HepG2 (cell line): ENCODE measurements at regions not wholly inside any gene's neighbourhood (a gene's known extent, or its start where the extent isn't known, plus 50 kb on each side); places are given as distances from the start of the nearest gene placed in this dataset.

ENCODE experiments used
- ATAC-seq: fragments of 200-7000 bp; cut with Tn5 transposase; 3 replicates; pipeline ENCODE4 v1.9.1; 2020; ENCODE audit warnings: mild to moderate bottlenecking, moderate library complexity
- BruUV-seq: library from RNA; stranded (reverse); fragments of 400-500 nt; replicated peaks from 2 replicates; lab custom pipeline; 2021; lab: Mats Ljungman, UMichigan
- CTCF ChIA-PET: fragments of 300-600 bp; formaldehyde crosslinking; extraction: SDS; loops from one replicate; lab custom pipeline; 2021; ENCODE audit warnings: low total read pairs, inconsistent platforms, low intra/inter-chr PET ratio; lab: Yijun Ruan, JAX
- POLR2A ChIA-PET: fragments of 350-600 bp; sonication (Branson Sonifier 250); formaldehyde crosslinking; loops from one replicate; lab custom pipeline; 2020; ENCODE audit warnings: antibody characterized with exemption, inconsistent platforms; lab: Yijun Ruan, JAX
- DNase-seq: peaks from one replicate; pipeline ENCODE4 v3.0.0-alpha.2; 2015; ENCODE audit warnings: low spot score
- FAIRE-seq: peaks from 3 replicates; lab custom pipeline; 2011; peaks lifted over from hg19 to GRCh38; lab: Jason Lieb, UNC
- H2AFZ ChIP-seq: one replicate; pipeline ENCODE4 v1.6.1; 2011; ENCODE audit warnings: low read length, inconsistent platforms
- H3K27ac ChIP-seq: fragments of 300-600 bp; 3 replicates; pipeline ENCODE4 v1.8.0; 2011; ENCODE audit warnings: mixed run types, mild to moderate bottlenecking, mixed read lengths, low read length, inconsistent platforms; ENCODE audit not compliant: insufficient read depth; ENCODE audit errors: extremely low read length
- H3K27me3 ChIP-seq, 2 experiments: fragments of 200-600 bp in 1 of 2; 2 replicates in 1 of 2; 3 replicates in 1 of 2; pipeline versions ENCODE4 v1.6.0 to v1.8.0; 2011; ENCODE audit warnings: low read length in 2 of 2, mild to moderate bottlenecking in 2 of 2, moderate library complexity in 2 of 2, inconsistent platforms in 1 of 2; ENCODE audit not compliant: insufficient read depth in 2 of 2, control insufficient read depth in 1 of 2
- H3K36me3 ChIP-seq, 2 experiments: fragments of 200-600 bp in 1 of 2; replicated peaks in 1 of 2; 2 replicates in 1 of 2; 3 replicates in 1 of 2; pipeline versions ENCODE4 v1.5.1 to v1.8.0; 2011; ENCODE audit warnings: low read length in 2 of 2, inconsistent platforms in 1 of 2; ENCODE audit not compliant: insufficient read depth in 2 of 2, control insufficient read depth in 1 of 2
- H3K4me1 ChIP-seq: 2 replicates; pipeline ENCODE4 v1.5.1; 2012; ENCODE audit warnings: low read length, inconsistent platforms; ENCODE audit not compliant: insufficient read depth
- H3K4me2 ChIP-seq: 2 replicates; pipeline ENCODE4 v1.6.0; 2011; ENCODE audit warnings: low read depth, low read length, inconsistent platforms
- H3K4me3 ChIP-seq, 3 experiments: fragments of 200-600 bp in 1 of 3; sonication (generic), shearing (Covaris generic) in 1 of 3; replicated peaks in 1 of 3; 2 replicates each; pipeline ENCODE4 v1.5.1; 2011 to 2016; ENCODE audit warnings: low read length in 3 of 3, inconsistent platforms in 2 of 3, low read depth in 2 of 3, mild to moderate bottlenecking in 2 of 3, control low read depth in 1 of 3, mixed read lengths in 1 of 3; ENCODE audit not compliant: insufficient read depth in 1 of 3
- H3K79me2 ChIP-seq: one replicate; pipeline ENCODE4 v1.6.1; 2011; ENCODE audit warnings: low read length, inconsistent platforms; ENCODE audit not compliant: insufficient read depth
- H3K9ac ChIP-seq: 2 replicates; pipeline ENCODE4 v1.6.0; 2011; ENCODE audit warnings: mild to moderate bottlenecking, low read depth, low read length, inconsistent platforms; ENCODE audit not compliant: insufficient read depth
- H3K9me3 ChIP-seq: 2 replicates; pipeline ENCODE4 v1.5.1; 2012; ENCODE audit warnings: mild to moderate bottlenecking, low read length
- H4K20me1 ChIP-seq: 2 replicates; pipeline ENCODE4 v1.6.0; 2011; ENCODE audit warnings: inconsistent platforms, mild to moderate bottlenecking, low read length, moderate library complexity; ENCODE audit not compliant: insufficient read depth
- BORCS8-MEF2B ChIP-seq: sonication (generic); formaldehyde crosslinking; IDR thresholded peaks from 2 replicates; pipeline ENCODE4 v1.8.0; 2022; ENCODE audit warnings: mild to moderate bottlenecking, missing genetic modification reagents
- CBX5 ChIP-seq: sonication (generic); formaldehyde crosslinking; IDR thresholded peaks from 2 replicates; pipeline ENCODE4 v1.4.0; 2020; ENCODE audit warnings: missing genetic modification reagents, borderline replicate concordance
- ELF3 ChIP-seq: IDR thresholded peaks from 2 replicates; pipeline ENCODE4 v1.6.1; 2016; ENCODE audit warnings: missing genetic modification reagents, missing compliant biosample characterization
- HMGA1 ChIP-seq: sonication (generic); formaldehyde crosslinking; conservative IDR thresholded peaks from 2 replicates; pipeline ENCODE4 v1.4.0; 2020; ENCODE audit warnings: missing genetic modification reagents
- MIER2 ChIP-seq: IDR thresholded peaks from 2 replicates; pipeline ENCODE4 v1.6.1; 2016; ENCODE audit warnings: missing biosample characterization, missing genetic modification reagents
- NAIF1 ChIP-seq: sonication (generic); formaldehyde crosslinking; IDR thresholded peaks from 2 replicates; pipeline ENCODE4 v1.5.0; 2020; ENCODE audit warnings: mild to moderate bottlenecking, missing genetic modification reagents, borderline replicate concordance
- SATB2 ChIP-seq: sonication (generic); formaldehyde crosslinking; IDR thresholded peaks from 2 replicates; pipeline ENCODE4 v1.5.0; 2020; ENCODE audit warnings: missing genetic modification reagents
- SETDB1 ChIP-seq: sonication (generic); formaldehyde crosslinking; IDR thresholded peaks from 2 replicates; pipeline ENCODE4 v1.5.1; 2020; ENCODE audit warnings: missing genetic modification reagents, mild to moderate bottlenecking, borderline replicate concordance
- ZFY ChIP-seq: sonication (generic); formaldehyde crosslinking; IDR thresholded peaks from 2 replicates; pipeline ENCODE4 v1.4.0; 2020; ENCODE audit warnings: missing genetic modification reagents
- ZSCAN12 ChIP-seq: sonication (generic); formaldehyde crosslinking; IDR thresholded peaks from 2 replicates; pipeline ENCODE4 v1.9.0; 2021; ENCODE audit warnings: mild to moderate bottlenecking, missing genetic modification reagents
- ZSCAN22 ChIP-seq: sonication (generic); formaldehyde crosslinking; IDR thresholded peaks from 2 replicates; pipeline ENCODE4 v1.4.0; 2020; ENCODE audit warnings: mild to moderate bottlenecking, missing genetic modification reagents
- WGBS: methylation state at CpG from one replicate; pipeline ENCODE4 v1.1.6; 2017; ENCODE audit warnings: low lambda C conversion rate; 5-methylcytosine and 5-hydroxymethylcytosine counted together
- in situ Hi-C: cut with HindIII; loops from 2 replicates; pipeline ENCODE4 v1.10.0; 2017; ENCODE audit warnings: low pct_unique_long_range_greater_than_20kb; ENCODE audit not compliant: extremely low pct_ligation_motif_present
- intact Hi-C: fragments of 100-400 bp; cut with micrococcal nuclease; formaldehyde crosslinking; loops from one replicate; pipeline ENCODE4 v1.10.0; 2022; ENCODE audit not compliant: unreplicated experiment
- TF ChIP-seq, protein P1 (sequence below): sonication (generic); formaldehyde crosslinking; IDR thresholded peaks from 2 replicates; pipeline ENCODE4 v1.4.0; 2020; ENCODE audit warnings: missing genetic modification reagents, mild to moderate bottlenecking, borderline replicate concordance
- TF ChIP-seq, protein P2 (sequence below): sonication (generic); formaldehyde crosslinking; IDR thresholded peaks from 2 replicates; pipeline ENCODE4 v1.4.0; 2020; ENCODE audit warnings: missing genetic modification reagents, mild to moderate bottlenecking, borderline replicate concordance
- TF ChIP-seq, protein P3 (sequence below): sonication (generic); formaldehyde crosslinking; conservative IDR thresholded peaks from 2 replicates; pipeline ENCODE4 v1.8.1; 2023; ENCODE audit warnings: missing genetic modification reagents
- TF ChIP-seq, protein P4 (sequence below), 2 experiments: IDR thresholded peaks; 2 replicates each; pipeline ENCODE4 v1.6.1; 2011 to 2012; ENCODE audit warnings: low read length in 2 of 2, borderline replicate concordance in 1 of 2, low read depth in 1 of 2, mild to moderate bottlenecking in 1 of 2, moderate library complexity in 1 of 2

DNA sequence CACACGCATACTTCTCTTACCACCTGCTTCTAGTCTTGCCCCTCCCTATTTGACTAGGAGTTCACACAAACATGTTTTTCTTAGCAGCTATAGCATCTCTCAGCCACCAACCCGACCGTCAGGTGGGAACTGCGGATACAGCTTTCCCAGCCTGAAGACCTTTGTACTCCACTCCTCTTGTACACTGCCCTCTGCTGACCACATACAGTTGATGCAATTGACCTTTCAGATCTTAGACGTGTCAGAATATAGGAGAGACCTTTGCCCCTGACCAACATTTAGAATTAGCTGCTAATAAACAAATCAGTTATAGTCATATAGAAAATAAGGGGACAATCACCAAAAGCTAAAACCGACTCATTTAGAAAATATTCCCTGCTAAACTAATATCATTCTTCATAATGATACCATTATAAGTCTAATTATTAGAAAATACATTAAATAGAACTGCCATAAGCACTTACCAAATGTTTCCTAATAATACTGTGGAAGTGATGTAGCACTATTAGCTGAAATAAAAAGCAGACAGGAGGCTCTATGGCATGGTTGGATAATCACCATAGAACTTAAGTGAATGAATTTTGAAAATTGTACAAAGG lies 208.4 kb downstream of the RAD51AP2 start:
- Histone ChIP-seq H3K9ac (no peak overlapping the region), H3K4me2 (no peak overlapping the region), H3K27me3 (no peaks in the 10 kb centered on the region; a peak in 1 of 5 replicates), H3K27ac (no peak overlapping the region), H3K79me2 (no peaks in the 10 kb centered on the region), H3K4me1 (peaks cover 20% of the 10 kb centered on the region), H4K20me1 (no peaks in the 10 kb centered on the region), H3K4me3 (no peak overlapping the region), H3K36me3 (no peaks in the 10 kb centered on the region), H3K9me3 (no peaks in the 10 kb centered on the region), H2AFZ (no peak overlapping the region)
- no TSS peak for BruUV-seq
- in situ Hi-C loops, result loop anchor here (5.0 to 25.0 kb wide), 2 partner anchors 352 to 538 kb away; no protein-coding TSS in a partner anchor
- DNase-seq (peak; percentile 86), FAIRE-seq (peak; percentile 79), ATAC-seq (peak; percentile 99)
- POLR2A ChIA-PET, result no interaction called here
- CTCF ChIA-PET, result interaction anchor here (1.0 to 2.3 kb wide), 2 partner anchors 534 to 537 kb away, joined by 3 to 18 read pairs; no protein-coding TSS in a partner anchor
- intact Hi-C loops, result loop anchor here (1.0 to 5.0 kb wide), 5 partner anchors 138 to 537 kb away; no protein-coding TSS in a partner anchor
- 3% methylated on average over 6 of the region's 6 CpGs for WGBS
- no peak for TF ChIP-seq NAIF1
- TF ChIP-seq ZFY (CRISPR knock-in tag), result no peak
- TF ChIP-seq ZSCAN12 (CRISPR knock-in tag), result no peak
- no peak for TF ChIP-seq CBX5 (CRISPR knock-in tag)
- TF ChIP-seq, protein P1, sequence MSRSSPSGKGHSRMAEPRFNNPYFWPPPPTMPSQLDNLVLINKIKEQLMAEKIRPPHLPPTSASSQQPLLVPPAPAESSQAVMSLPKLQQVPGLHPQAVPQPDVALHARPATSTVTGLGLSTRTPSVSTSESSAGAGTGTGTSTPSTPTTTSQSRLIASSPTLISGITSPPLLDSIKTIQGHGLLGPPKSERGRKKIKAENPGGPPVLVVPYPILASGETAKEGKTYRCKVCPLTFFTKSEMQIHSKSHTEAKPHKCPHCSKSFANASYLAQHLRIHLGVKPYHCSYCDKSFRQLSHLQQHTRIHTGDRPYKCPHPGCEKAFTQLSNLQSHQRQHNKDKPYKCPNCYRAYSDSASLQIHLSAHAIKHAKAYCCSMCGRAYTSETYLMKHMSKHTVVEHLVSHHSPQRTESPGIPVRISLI (CRISPR knock-in tag), result no peak
- TF ChIP-seq ELF3, result peak; percentile 36; the same call in 1 of the 2 replicates
- TF ChIP-seq MIER2 (CRISPR knock-in tag), result peak; percentile 50; the same call in 1 of the 2 replicates
- no peak for TF ChIP-seq HMGA1 (CRISPR knock-in tag)
- TF ChIP-seq, protein P2, sequence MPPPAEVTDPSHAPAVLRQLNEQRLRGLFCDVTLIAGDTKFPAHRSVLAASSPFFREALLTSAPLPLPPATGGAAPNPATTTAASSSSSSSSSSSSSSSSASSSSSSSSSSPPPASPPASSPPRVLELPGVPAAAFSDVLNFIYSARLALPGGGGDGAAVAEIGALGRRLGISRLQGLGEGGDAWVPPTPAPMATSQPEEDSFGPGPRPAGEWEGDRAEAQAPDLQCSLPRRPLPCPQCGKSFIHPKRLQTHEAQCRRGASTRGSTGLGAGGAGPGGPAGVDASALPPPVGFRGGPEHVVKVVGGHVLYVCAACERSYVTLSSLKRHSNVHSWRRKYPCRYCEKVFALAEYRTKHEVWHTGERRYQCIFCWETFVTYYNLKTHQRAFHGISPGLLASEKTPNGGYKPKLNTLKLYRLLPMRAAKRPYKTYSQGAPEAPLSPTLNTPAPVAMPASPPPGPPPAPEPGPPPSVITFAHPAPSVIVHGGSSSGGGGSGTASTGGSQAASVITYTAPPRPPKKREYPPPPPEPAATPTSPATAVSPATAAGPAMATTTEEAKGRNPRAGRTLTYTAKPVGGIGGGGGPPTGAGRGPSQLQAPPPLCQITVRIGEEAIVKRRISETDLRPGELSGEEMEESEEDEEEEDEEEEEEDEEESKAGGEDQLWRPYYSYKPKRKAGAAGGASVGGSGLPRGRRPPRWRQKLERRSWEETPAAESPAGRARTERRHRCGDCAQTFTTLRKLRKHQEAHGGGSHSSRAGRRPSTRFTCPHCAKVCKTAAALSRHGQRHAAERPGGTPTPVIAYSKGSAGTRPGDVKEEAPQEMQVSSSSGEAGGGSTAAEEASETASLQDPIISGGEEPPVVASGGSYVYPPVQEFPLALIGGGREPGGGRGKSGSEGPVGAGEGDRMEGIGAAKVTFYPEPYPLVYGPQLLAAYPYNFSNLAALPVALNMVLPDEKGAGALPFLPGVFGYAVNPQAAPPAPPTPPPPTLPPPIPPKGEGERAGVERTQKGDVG (CRISPR knock-in tag), result no peak
- no peak for TF ChIP-seq BORCS8-MEF2B (CRISPR knock-in tag)
- TF ChIP-seq SETDB1 (CRISPR knock-in tag), result no peak
- TF ChIP-seq ZSCAN22 (CRISPR knock-in tag), result no peak
- TF ChIP-seq, protein P3, sequence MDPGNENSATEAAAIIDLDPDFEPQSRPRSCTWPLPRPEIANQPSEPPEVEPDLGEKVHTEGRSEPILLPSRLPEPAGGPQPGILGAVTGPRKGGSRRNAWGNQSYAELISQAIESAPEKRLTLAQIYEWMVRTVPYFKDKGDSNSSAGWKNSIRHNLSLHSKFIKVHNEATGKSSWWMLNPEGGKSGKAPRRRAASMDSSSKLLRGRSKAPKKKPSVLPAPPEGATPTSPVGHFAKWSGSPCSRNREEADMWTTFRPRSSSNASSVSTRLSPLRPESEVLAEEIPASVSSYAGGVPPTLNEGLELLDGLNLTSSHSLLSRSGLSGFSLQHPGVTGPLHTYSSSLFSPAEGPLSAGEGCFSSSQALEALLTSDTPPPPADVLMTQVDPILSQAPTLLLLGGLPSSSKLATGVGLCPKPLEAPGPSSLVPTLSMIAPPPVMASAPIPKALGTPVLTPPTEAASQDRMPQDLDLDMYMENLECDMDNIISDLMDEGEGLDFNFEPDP (CRISPR knock-in tag), result no peak
- TF ChIP-seq SATB2 (CRISPR knock-in tag), result no peak
- TF ChIP-seq, protein P4, sequence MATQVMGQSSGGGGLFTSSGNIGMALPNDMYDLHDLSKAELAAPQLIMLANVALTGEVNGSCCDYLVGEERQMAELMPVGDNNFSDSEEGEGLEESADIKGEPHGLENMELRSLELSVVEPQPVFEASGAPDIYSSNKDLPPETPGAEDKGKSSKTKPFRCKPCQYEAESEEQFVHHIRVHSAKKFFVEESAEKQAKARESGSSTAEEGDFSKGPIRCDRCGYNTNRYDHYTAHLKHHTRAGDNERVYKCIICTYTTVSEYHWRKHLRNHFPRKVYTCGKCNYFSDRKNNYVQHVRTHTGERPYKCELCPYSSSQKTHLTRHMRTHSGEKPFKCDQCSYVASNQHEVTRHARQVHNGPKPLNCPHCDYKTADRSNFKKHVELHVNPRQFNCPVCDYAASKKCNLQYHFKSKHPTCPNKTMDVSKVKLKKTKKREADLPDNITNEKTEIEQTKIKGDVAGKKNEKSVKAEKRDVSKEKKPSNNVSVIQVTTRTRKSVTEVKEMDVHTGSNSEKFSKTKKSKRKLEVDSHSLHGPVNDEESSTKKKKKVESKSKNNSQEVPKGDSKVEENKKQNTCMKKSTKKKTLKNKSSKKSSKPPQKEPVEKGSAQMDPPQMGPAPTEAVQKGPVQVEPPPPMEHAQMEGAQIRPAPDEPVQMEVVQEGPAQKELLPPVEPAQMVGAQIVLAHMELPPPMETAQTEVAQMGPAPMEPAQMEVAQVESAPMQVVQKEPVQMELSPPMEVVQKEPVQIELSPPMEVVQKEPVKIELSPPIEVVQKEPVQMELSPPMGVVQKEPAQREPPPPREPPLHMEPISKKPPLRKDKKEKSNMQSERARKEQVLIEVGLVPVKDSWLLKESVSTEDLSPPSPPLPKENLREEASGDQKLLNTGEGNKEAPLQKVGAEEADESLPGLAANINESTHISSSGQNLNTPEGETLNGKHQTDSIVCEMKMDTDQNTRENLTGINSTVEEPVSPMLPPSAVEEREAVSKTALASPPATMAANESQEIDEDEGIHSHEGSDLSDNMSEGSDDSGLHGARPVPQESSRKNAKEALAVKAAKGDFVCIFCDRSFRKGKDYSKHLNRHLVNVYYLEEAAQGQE (IDR thresholded peaks at IDR 0.05; ENCODE audit: borderline replicate concordance in 1 of 2, low read depth in 1 of 2, low read length in 2 of 2), result no peak
